D721Med (cell line): ENCODE measurements at regions not wholly inside any gene's neighbourhood (a gene's known extent, or its start where the extent isn't known, plus 50 kb on each side); places are given as distances from the start of the nearest gene placed in this dataset.
"Not testable (repeated sequence)": the region's sequence is repeated elsewhere in the genome, so short reads cannot be mapped to it uniquely, and the experiment has no call there.

Source experiments
- DNase-seq: peaks from one replicate; pipeline ENCODE4 v3.0.0; 2011; ENCODE audit warnings: low spot score; ENCODE audit not compliant: insufficient read length
- FAIRE-seq: peaks from 2 replicates; lab custom pipeline; 2011; peaks lifted over from hg19 to GRCh38; lab: Jason Lieb, UNC
- CTCF ChIP-seq: IDR thresholded peaks from 2 replicates; pipeline ENCODE4 v1.5.1; 2012; ENCODE audit warnings: mild to moderate bottlenecking, control low read depth; ENCODE audit not compliant: insufficient read depth; ENCODE audit errors: missing control alignments

- TF ChIP-seq CTCF: no peak
- no peak for FAIRE-seq
Measured at GRCh38 chr1:64343105-64343822, 126.7 kb upstream of the CACHD1 start.

GRCh38 chr1:64343823-64344190, 126.1 kb upstream of the CACHD1 start:
- TF ChIP-seq CTCF: no peak
- FAIRE-seq (no peak), DNase-seq (no peak)

More at GRCh38 chr1:64343105-64343822, 126.7 kb upstream of the CACHD1 start:
- no peak for DNase-seq

GRCh38 chr1:64348270-64348960, 121.5 kb upstream of the CACHD1 start:
- DNase-seq (no peak), FAIRE-seq (no peak)
- no peak for TF ChIP-seq CTCF

- FAIRE-seq (no peak), DNase-seq (no peak)
- no peak for TF ChIP-seq CTCF
Measured at GRCh38 chr1:64348961-64349648, 120.8 kb upstream of the CACHD1 start.

GRCh38 chr1:64355534-64355933, 114.4 kb upstream of the CACHD1 start:
- FAIRE-seq, DNase-seq: not testable (repeated sequence)

GRCh38 chr1:64356636-64357256, 113.2 kb upstream of the CACHD1 start:
- no peak for TF ChIP-seq CTCF
- FAIRE-seq (no peak), DNase-seq (no peak)

GRCh38 chr1:64357422-64357821, 112.5 kb upstream of the CACHD1 start:
- TF ChIP-seq CTCF: no peak
- FAIRE-seq (no peak), DNase-seq (no peak)
